Esophagus muscularis mucosa (tissue), 4 donors: ENCODE measurements at regions not wholly inside any gene's neighbourhood (a gene's known extent, or its start where the extent isn't known, plus 50 kb on each side); places are given as distances from the start of the nearest gene placed in this dataset.
A peak's percentile ranks its signal among the peaks of the same experiment; 100 is the strongest.
"Not testable (repeated sequence)": the region's sequence is repeated elsewhere in the genome, so short reads cannot be mapped to it uniquely, and the experiment has no call there.

Experiments
- DNase-seq: peaks from one replicate; pipeline ENCODE4 v3.0.0-alpha.2; 2017; ENCODE audit errors: extremely low spot score
- H3K27ac ChIP-seq, 4 donors: fragments of 200-600 bp; sonication (generic); replicated peaks in 1 of 4; 1 replicate in 3 of 4; 2 replicates in 1 of 4; pipeline ENCODE4 v1.5.1; 2016 to 2019; ENCODE audit warnings: mild to moderate bottlenecking in 1 of 4
- H3K27me3 ChIP-seq, 4 donors: fragments of 200-600 bp; sonication (generic); one replicate each; pipeline versions ENCODE4 v1.5.1 to v1.6.0; 2016 to 2019
- H3K36me3 ChIP-seq, 4 donors: fragments of 200-600 bp; sonication (generic); one replicate each; pipeline ENCODE4 v1.5.1; 2016 to 2019
- H3K4me1 ChIP-seq, 4 donors: fragments of 200-600 bp; sonication (generic); one replicate each; pipeline ENCODE4 v1.5.1; 2016 to 2019
- H3K4me3 ChIP-seq, 4 donors: fragments of 200-600 bp; sonication (generic); 1 replicate in 2 of 4; 2 replicates in 2 of 4; pipeline ENCODE4 v1.5.1; 2016 to 2019; ENCODE audit warnings: mild to moderate bottlenecking in 4 of 4, moderate library complexity in 1 of 4
- H3K9me3 ChIP-seq, 4 donors: fragments of 200-600 bp; sonication (generic); 1 replicate in 3 of 4; 2 replicates in 1 of 4; pipeline ENCODE4 v1.5.1; 2016 to 2019
- EP300 ChIP-seq: sonication (generic); formaldehyde crosslinking; IDR thresholded peaks from one replicate; pipeline ENCODE4 v1.6.1; 2017; ENCODE audit warnings: antibody characterized with exemption
- POLR2A ChIP-seq: fragments of 450-650 bp; IDR thresholded peaks from one replicate; pipeline ENCODE4 v1.6.1; 2017; ENCODE audit warnings: antibody characterized with exemption, moderate library complexity, mild to moderate bottlenecking, low read depth
- POLR2AphosphoS5 ChIP-seq, 2 donors: sonication (generic); formaldehyde crosslinking; IDR thresholded peaks; one replicate each; pipeline ENCODE4 v1.6.1; 2017; ENCODE audit warnings: antibody characterized with exemption in 2 of 2
- WGBS: methylation state at CpG from one replicate; pipeline ENCODE4 v1.1.5; 2018; 5-methylcytosine and 5-hydroxymethylcytosine counted together
- intact Hi-C: fragments of 100-400 bp; cut with DNase I; formaldehyde crosslinking; loops from one replicate; pipeline ENCODE4 v1.15.1; 2023
- TF ChIP-seq, protein P1 (sequence below), 3 experiments: fragments of 200-600 bp in 2 of 3; fragments of 450-650 bp in 1 of 3; sonication (generic) in 2 of 3; IDR thresholded peaks; one replicate each; pipeline ENCODE4 v1.5.1; 2017 to 2019; ENCODE audit warnings: antibody characterized with exemption in 3 of 3, mild to moderate bottlenecking in 2 of 3, moderate library complexity in 1 of 3

DNA sequence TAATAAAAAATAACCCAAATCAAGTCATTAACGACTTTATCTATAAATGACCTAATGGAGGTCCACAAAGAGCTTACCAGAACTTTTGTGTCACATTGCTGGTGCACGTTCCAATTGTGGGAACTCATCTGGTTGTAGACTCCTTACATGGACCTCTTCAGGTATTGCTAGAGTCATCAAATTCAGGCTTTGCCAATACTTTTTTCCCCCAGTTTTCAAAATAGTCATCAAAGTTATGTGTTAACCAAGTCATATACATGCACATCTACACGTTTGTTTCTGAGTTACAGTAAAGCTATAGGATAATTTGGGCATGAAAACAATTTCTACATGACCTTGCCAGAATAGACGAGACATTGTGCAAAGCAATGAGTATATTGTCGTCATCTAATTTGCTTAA is 76.2 kb upstream of the ADAMTS18 start:
- 85% methylated on average over 5 of the region's 5 CpGs for WGBS
- no peak for TF ChIP-seq EP300
- TF ChIP-seq, protein P1, sequence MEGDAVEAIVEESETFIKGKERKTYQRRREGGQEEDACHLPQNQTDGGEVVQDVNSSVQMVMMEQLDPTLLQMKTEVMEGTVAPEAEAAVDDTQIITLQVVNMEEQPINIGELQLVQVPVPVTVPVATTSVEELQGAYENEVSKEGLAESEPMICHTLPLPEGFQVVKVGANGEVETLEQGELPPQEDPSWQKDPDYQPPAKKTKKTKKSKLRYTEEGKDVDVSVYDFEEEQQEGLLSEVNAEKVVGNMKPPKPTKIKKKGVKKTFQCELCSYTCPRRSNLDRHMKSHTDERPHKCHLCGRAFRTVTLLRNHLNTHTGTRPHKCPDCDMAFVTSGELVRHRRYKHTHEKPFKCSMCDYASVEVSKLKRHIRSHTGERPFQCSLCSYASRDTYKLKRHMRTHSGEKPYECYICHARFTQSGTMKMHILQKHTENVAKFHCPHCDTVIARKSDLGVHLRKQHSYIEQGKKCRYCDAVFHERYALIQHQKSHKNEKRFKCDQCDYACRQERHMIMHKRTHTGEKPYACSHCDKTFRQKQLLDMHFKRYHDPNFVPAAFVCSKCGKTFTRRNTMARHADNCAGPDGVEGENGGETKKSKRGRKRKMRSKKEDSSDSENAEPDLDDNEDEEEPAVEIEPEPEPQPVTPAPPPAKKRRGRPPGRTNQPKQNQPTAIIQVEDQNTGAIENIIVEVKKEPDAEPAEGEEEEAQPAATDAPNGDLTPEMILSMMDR (IDR thresholded peaks at IDR 0.05): no peak

DNA sequence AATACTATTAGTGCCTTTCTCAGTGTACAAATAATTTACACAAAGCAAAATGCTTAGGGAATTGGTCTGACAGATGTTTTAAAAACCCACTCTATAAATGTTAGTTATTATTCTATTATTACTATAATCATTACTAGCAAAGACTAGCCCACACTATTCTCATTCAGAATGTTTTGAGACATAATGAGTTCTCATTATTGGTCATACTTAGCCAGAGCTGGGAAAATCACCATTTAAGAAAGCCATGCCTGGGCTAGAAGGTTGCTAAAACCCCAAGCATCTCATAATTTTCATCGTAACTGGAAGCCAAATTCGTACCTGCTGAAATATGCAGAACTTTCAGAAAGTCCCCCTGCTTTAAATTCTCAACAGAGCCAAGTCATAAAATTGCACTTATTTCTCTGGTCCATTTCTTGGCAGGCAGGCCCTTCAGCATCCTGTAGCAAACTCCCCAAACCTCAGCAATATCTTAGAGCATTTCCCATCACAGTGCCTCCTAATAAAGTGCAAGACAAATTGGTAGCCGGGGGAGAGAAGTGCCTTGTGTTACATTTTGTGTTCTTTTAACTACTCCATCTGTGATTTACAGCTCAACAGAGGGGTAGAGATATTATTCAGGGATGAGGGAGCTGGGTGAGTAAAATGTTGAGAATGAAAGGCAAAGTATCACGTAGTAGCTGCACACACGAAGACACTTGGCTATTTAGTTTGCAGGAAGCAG is 79.8 kb upstream of the ADAMTS18 start:
- no peak overlapping the region for H3K4me3 ChIP-seq
- 67% methylated on average over 5 of the region's 5 CpGs for WGBS
- TF ChIP-seq POLR2AphosphoS5 (IDR thresholded peaks at IDR 0.05) (no peak), EP300 (no peak), POLR2A (no peak)
- TF ChIP-seq, protein P1 (IDR thresholded peaks at IDR 0.05): no peak
- H3K27me3 ChIP-seq: no peaks in the 10 kb centered on the region
- no peak overlapping the region for H3K27ac ChIP-seq
- no peaks in the 10 kb centered on the region for H3K36me3 ChIP-seq
- intact Hi-C loops: no loop called here
- H3K4me1 ChIP-seq: no peaks in the 10 kb centered on the region
- peak; percentile 60 for DNase-seq
- no peaks in the 10 kb centered on the region for H3K9me3 ChIP-seq

More for the DNA sequence above, 76.2 kb upstream of the ADAMTS18 start:
- Histone ChIP-seq H3K27me3 (no peaks in the 10 kb centered on the region), H3K36me3 (no peaks in the 10 kb centered on the region), H3K9me3 (no peaks in the 10 kb centered on the region), H3K4me1 (no peaks in the 10 kb centered on the region), H3K4me3 (no peak overlapping the region), H3K27ac (no peak overlapping the region)
- no peak for DNase-seq
- intact Hi-C loops: no loop called here

DNA sequence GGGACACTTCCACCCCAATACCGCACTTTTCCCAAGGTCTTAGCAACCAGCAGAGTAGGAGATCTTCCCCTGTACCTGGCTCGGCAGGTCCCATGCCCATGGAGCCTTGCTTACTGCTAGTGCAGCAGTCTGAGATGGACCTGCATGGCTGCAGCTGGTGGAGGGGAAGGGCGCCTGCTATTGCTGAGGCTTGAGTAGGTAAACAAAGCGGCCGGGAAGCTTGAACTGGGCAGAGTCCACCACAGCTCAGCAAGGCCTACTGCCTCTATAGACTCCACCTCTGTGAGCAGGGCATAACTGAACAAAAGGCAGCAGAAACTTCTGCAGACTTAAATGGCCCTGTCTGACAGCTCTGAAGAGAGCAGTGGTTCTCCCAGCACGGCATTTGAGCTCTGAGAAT is 90.4 kb upstream of the ADAMTS18 start:
- H3K9me3 ChIP-seq, intact Hi-C loops, H3K27me3 ChIP-seq, H3K4me1 ChIP-seq, DNase-seq, H3K4me3 ChIP-seq, H3K27ac ChIP-seq, H3K36me3 ChIP-seq: not testable (repeated sequence)
- 82% methylated on average over 2 of the region's 6 CpGs for WGBS

DNA sequence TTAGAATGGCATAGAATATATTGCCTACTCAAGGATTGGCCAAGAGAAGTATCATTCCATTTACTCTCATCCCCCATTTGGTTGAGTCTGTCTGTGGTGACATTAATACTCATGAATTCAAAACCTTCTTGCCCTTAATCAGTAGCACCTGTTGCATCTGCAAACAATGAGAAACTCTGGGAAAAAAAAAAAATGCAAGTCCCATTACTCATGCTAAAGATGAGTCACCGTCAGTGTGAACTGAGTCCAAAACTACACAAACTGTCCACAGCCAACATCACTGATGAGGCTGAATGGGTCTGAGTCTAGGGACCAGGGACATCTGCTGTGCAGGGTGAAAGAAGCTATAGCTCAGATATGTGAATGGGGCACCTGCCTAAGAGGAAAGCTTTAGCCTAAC is 96.9 kb upstream of the ADAMTS18 start:
- intact Hi-C loops: no loop called here
- H3K27ac ChIP-seq: no peak overlapping the region
- no peak overlapping the region for H3K4me3 ChIP-seq
- no peaks in the 10 kb centered on the region for H3K4me1 ChIP-seq
- peaks cover 0 to 2% (median 0%) of the 10 kb centered on the region in 4 donors for H3K27me3 ChIP-seq
- WGBS: 38% methylated on average over 1 of the region's 1 CpG
- no peak for TF ChIP-seq POLR2A
- TF ChIP-seq POLR2AphosphoS5 (IDR thresholded peaks at IDR 0.05): no peak
- TF ChIP-seq, protein P1 (IDR thresholded peaks at IDR 0.05): no peak
- TF ChIP-seq EP300: no peak
- no peaks in the 10 kb centered on the region for H3K9me3 ChIP-seq
- DNase-seq: peak; percentile 19
- no peaks in the 10 kb centered on the region for H3K36me3 ChIP-seq

DNA sequence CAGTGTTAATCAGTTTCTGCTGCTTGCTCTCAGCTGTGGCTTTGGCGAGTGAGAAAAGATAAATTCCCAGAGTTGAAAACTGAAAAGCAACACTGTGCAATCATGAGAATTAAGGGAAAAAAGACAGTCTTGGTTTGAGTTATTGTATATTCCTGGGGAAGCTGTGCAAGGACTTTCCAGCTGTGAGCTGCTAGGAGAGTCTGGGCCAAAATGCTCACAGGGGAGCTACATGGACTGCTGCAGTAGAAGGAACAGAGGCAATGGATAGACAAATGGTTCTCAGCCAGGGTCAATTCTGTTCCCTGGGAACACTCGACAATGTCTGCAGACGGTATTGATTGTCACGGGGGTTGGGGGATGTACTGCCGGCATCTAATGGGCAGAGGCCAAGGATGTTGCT is 102.0 kb upstream of the ADAMTS18 start:
- Histone ChIP-seq H3K36me3 (no peaks in the 10 kb centered on the region), H3K27me3 (peaks cover 0 to 7% (median 0%) of the 10 kb centered on the region in 4 donors), H3K27ac (no peak overlapping the region), H3K4me1 (no peaks in the 10 kb centered on the region), H3K4me3 (no peak overlapping the region), H3K9me3 (no peaks in the 10 kb centered on the region)
- WGBS: 54% methylated on average over 5 of the region's 5 CpGs
- no peak for TF ChIP-seq POLR2A
- no peak for TF ChIP-seq POLR2AphosphoS5 (IDR thresholded peaks at IDR 0.05)
- TF ChIP-seq, protein P1 (IDR thresholded peaks at IDR 0.05): no peak
- TF ChIP-seq EP300: no peak
- peak; percentile 81 for DNase-seq
- intact Hi-C loops: no loop called here
